H1 (cell line): ENCODE measurements at regions not wholly inside any gene's neighbourhood (a gene's known extent, or its start where the extent isn't known, plus 50 kb on each side); places are given as distances from the start of the nearest gene placed in this dataset.

ENCODE experiments used
- CTCF ChIA-PET: fragments of 300-600 bp; sonication (Branson Sonifier 250); formaldehyde crosslinking; loops from one replicate; lab custom pipeline; 2021; ENCODE audit not compliant: partially characterized antibody; lab: Charles Lee
- POLR2A ChIA-PET: fragments of 300-600 bp; sonication (Branson Sonifier 250); formaldehyde crosslinking; loops from one replicate; lab custom pipeline; 2021; ENCODE audit warnings: inconsistent platforms; ENCODE audit not compliant: partially characterized antibody; lab: Charles Lee
- DNase-seq, 2 experiments: peaks; one replicate each; pipeline versions ENCODE4 v3.0.0 to v3.0.0-alpha.2; 2010 to 2022; ENCODE audit warnings: low spot score in 2 of 2, low read depth in 1 of 2, mixed read lengths in 1 of 2
- FAIRE-seq: peaks from 2 replicates; lab custom pipeline; 2011; peaks lifted over from hg19 to GRCh38; lab: Jason Lieb, UNC
- H2AFZ ChIP-seq: 2 replicates; pipeline ENCODE4 v1.8.1; 2012; ENCODE audit warnings: low read length, inconsistent platforms
- H2AK5ac ChIP-seq: 2 replicates; pipeline ENCODE4 v1.6.1; 2013; ENCODE audit warnings: low read depth, low read length
- H2BK120ac ChIP-seq: replicated peaks from 2 replicates; pipeline ENCODE3; 2013; ENCODE audit warnings: low read depth, low read length, inconsistent platforms
- H2BK12ac ChIP-seq: 2 replicates; pipeline ENCODE4 v1.6.1; 2013; ENCODE audit warnings: low read depth, low read length
- H2BK15ac ChIP-seq: 2 replicates; pipeline ENCODE4 v1.6.1; 2013; ENCODE audit warnings: low read length
- H2BK20ac ChIP-seq: 2 replicates; pipeline ENCODE4 v1.6.1; 2013; ENCODE audit warnings: low read length
- H2BK5ac ChIP-seq: 2 replicates; pipeline ENCODE4 v1.6.1; 2013; ENCODE audit warnings: low read depth, low read length
- H3K14ac ChIP-seq: 2 replicates; pipeline ENCODE4 v1.6.1; 2013; ENCODE audit warnings: inconsistent platforms; ENCODE audit not compliant: insufficient read length
- H3K18ac ChIP-seq: 2 replicates; pipeline ENCODE4 v1.6.1; 2013; ENCODE audit warnings: low read length; ENCODE audit errors: extremely low read depth
- H3K23ac ChIP-seq: 2 replicates; pipeline ENCODE4 v1.6.1; 2013; ENCODE audit warnings: inconsistent platforms; ENCODE audit not compliant: insufficient read length
- H3K23me2 ChIP-seq: 2 replicates; pipeline ENCODE4 v1.6.1; 2013; ENCODE audit warnings: low read depth, low read length
- H3K27ac ChIP-seq: 2 replicates; pipeline ENCODE4 v1.6.1; 2011; ENCODE audit warnings: low read depth, low read length, inconsistent platforms
- H3K27me3 ChIP-seq, 4 experiments: replicated peaks in 1 of 4; 1 replicate in 1 of 4; 2 replicates in 3 of 4; pipeline versions ENCODE4 v1.6.1 to v1.8.1; 2011 to 2013; ENCODE audit warnings: low read length in 3 of 4, mild to moderate bottlenecking in 3 of 4, inconsistent platforms in 2 of 4, mixed read lengths in 2 of 4, moderate library complexity in 1 of 4; ENCODE audit not compliant: control insufficient read depth in 3 of 4, insufficient read depth in 3 of 4; ENCODE audit errors: extremely low read depth in 1 of 4
- H3K36me3 ChIP-seq, 4 experiments: 2 replicates each; pipeline versions ENCODE4 v1.6.1 to v1.8.1; 2011 to 2013; ENCODE audit warnings: mild to moderate bottlenecking in 4 of 4, low read length in 3 of 4, moderate library complexity in 2 of 4, control low read depth in 1 of 4, inconsistent platforms in 1 of 4; ENCODE audit not compliant: insufficient read depth in 4 of 4, control insufficient read depth in 2 of 4
- H3K4ac ChIP-seq: replicated peaks from 2 replicates; pipeline ENCODE3; 2013; ENCODE audit warnings: low read length, low read depth, mixed read lengths, inconsistent platforms; ENCODE audit not compliant: insufficient read length
- H3K4me1 ChIP-seq, 4 experiments: replicated peaks in 1 of 4; 1 replicate in 1 of 4; 2 replicates in 3 of 4; pipeline versions ENCODE4 v1.6.1 to v1.8.1; 2011 to 2013; ENCODE audit warnings: low read length in 3 of 4, inconsistent platforms in 2 of 4, mixed read lengths in 1 of 4; ENCODE audit not compliant: insufficient read depth in 4 of 4, control insufficient read depth in 3 of 4
- H3K4me2 ChIP-seq, 2 experiments: 2 replicates each; pipeline versions ENCODE4 v1.6.1 to v1.8.1; 2011 to 2013; ENCODE audit warnings: low read depth in 2 of 2, low read length in 2 of 2, control low read depth in 1 of 2, inconsistent platforms in 1 of 2, mild to moderate bottlenecking in 1 of 2; ENCODE audit not compliant: insufficient read depth in 1 of 2
- H3K4me3 ChIP-seq, 4 experiments: fragments of 200-600, 300-600 bp in 1 of 4; sonication (generic), shearing (Covaris generic), sonication (Bioruptor Twin) in 1 of 4; 2 replicates each; pipeline versions ENCODE4 v1.5.1 to v1.8.1; 2011 to 2016; ENCODE audit warnings: low read length in 4 of 4, low read depth in 3 of 4, control low read depth in 2 of 4, inconsistent platforms in 2 of 4, mild to moderate bottlenecking in 2 of 4, mixed read lengths in 1 of 4, moderate library complexity in 1 of 4; ENCODE audit not compliant: insufficient read depth in 2 of 4; ENCODE audit errors: extremely low read depth in 1 of 4
- H3K56ac ChIP-seq: replicated peaks from 2 replicates; pipeline ENCODE3; 2013; ENCODE audit warnings: low read depth, mild to moderate bottlenecking, mixed read lengths, low read length, inconsistent platforms; ENCODE audit not compliant: insufficient read length
- H3K79me1 ChIP-seq: 2 replicates; pipeline ENCODE4 v1.6.1; 2013; ENCODE audit warnings: low read depth, low read length, control low read depth
- H3K79me2 ChIP-seq, 2 experiments: 2 replicates each; pipeline versions ENCODE4 v1.6.1 to v1.8.1; 2012 to 2013; ENCODE audit warnings: low read length in 2 of 2, mild to moderate bottlenecking in 2 of 2, inconsistent platforms in 1 of 2; ENCODE audit not compliant: insufficient read depth in 2 of 2, control insufficient read depth in 1 of 2
- H3K9ac ChIP-seq, 4 experiments: replicated peaks in 1 of 4; 1 replicate in 1 of 4; 2 replicates in 3 of 4; pipeline versions ENCODE4 v1.6.1 to v1.8.1; 2011 to 2013; ENCODE audit warnings: low read depth in 3 of 4, low read length in 3 of 4, control low read depth in 2 of 4, mild to moderate bottlenecking in 2 of 4, moderate library complexity in 2 of 4, inconsistent platforms in 1 of 4; ENCODE audit errors: extremely low read depth in 1 of 4
- H3K9me3 ChIP-seq, 2 experiments: 2 replicates each; pipeline versions ENCODE4 v1.6.1 to v1.8.1; 2012 to 2013; ENCODE audit warnings: mild to moderate bottlenecking in 2 of 2, moderate library complexity in 2 of 2, control low read depth in 1 of 2, inconsistent platforms in 1 of 2, low read depth in 1 of 2, low read length in 1 of 2, mixed read lengths in 1 of 2; ENCODE audit not compliant: insufficient read depth in 2 of 2
- H4K20me1 ChIP-seq, 2 experiments: replicated peaks in 1 of 2; 2 replicates each; pipeline versions ENCODE3 to v1.8.1; 2011 to 2013; ENCODE audit warnings: inconsistent platforms in 2 of 2, low read length in 2 of 2, mild to moderate bottlenecking in 1 of 2; ENCODE audit not compliant: insufficient read depth in 2 of 2, control insufficient read depth in 1 of 2
- H4K5ac ChIP-seq: 2 replicates; pipeline ENCODE4 v1.6.1; 2013; ENCODE audit warnings: low read length, low read depth, mixed read lengths, inconsistent platforms; ENCODE audit not compliant: insufficient read length
- H4K8ac ChIP-seq: 2 replicates; pipeline ENCODE4 v1.8.0; 2013; ENCODE audit warnings: mild to moderate bottlenecking, moderate library complexity, low read length, inconsistent platforms; ENCODE audit not compliant: insufficient read depth; ENCODE audit errors: extremely low read depth
- H4K91ac ChIP-seq: replicated peaks from 2 replicates; pipeline ENCODE3; 2013; ENCODE audit warnings: low read length, mixed read lengths, inconsistent platforms; ENCODE audit not compliant: insufficient read length
- CTCF ChIP-seq, 3 experiments: IDR thresholded peaks; 1 replicate in 2 of 3; 2 replicates in 1 of 3; pipeline versions ENCODE4 v1.5.1 to v1.6.1; 2011; ENCODE audit warnings: low read length in 3 of 3, mild to moderate bottlenecking in 3 of 3, inconsistent platforms in 2 of 3, low read depth in 1 of 3, moderate library complexity in 1 of 3; ENCODE audit not compliant: insufficient read depth in 1 of 3; ENCODE audit errors: control extremely low read depth in 1 of 3
- KDM5A ChIP-seq: fragments of 200-600 bp; IDR thresholded peaks from 2 replicates; pipeline ENCODE4 v1.7.1; 2012; ENCODE audit warnings: mild to moderate bottlenecking, low read length, inconsistent platforms, mixed read lengths
- RAD21 ChIP-seq, 2 experiments: IDR thresholded peaks in 1 of 2; conservative IDR thresholded peaks in 1 of 2; 2 replicates each; pipeline ENCODE4 v1.6.1; 2011; ENCODE audit warnings: low read depth in 2 of 2, low read length in 2 of 2, improper control_type of control experiment in 1 of 2, inconsistent platforms in 1 of 2, mild to moderate bottlenecking in 1 of 2, moderate library complexity in 1 of 2
- WGBS, 2 experiments: shearing (Covaris generic) in 1 of 2; methylation state at CpG; one replicate each; pipeline versions ENCODE4 v1.1.6 to v1.1.7; 2013 to 2015; ENCODE audit warnings: low lambda C conversion rate in 2 of 2, mixed read lengths in 2 of 2, inconsistent platforms in 1 of 2, low coverage in 1 of 2, missing lambda C conversion rate in 1 of 2; ENCODE audit not compliant: insufficient replicate concordance in 2 of 2, insufficient coverage in 1 of 2, insufficient read length in 1 of 2; ENCODE audit errors: extremely low coverage in 1 of 2, missing lambda C conversion rate in 1 of 2; 5-methylcytosine and 5-hydroxymethylcytosine counted together

DNA sequence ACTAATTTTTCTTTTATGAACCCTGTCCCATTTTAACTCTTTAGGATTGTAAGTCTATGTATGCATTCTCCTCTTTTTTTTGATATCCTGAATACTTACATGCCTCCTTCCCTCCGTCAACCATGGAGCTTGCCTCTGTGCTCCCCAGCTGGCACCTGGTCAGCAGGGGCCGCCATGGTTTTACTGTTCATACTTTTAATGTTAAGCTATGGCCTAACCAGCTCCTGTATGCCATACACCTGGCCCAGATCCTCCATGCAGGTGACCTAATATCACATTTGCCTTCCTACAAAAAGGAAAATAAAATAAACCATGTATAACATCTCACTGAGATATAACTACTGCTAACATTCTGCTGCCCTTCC is 283.1 kb upstream of the TRIB2 start:
- no peak overlapping the region for H3K4ac ChIP-seq
- TF ChIP-seq RAD21 (IDR thresholded peaks at IDR 0.05 in 1 of 2, conservative IDR thresholded peaks at IDR 0.05 in 1 of 2; ENCODE audit: low read depth in 2 of 2, low read length in 2 of 2) (peak; percentile 37 to 56; a peak in 3 of 4 replicates), KDM5A (no peak), CTCF (IDR thresholded peaks at IDR 0.05; ENCODE audit: control extremely low read depth in 1 of 3, insufficient read depth in 1 of 3, low read depth in 1 of 3, low read length in 3 of 3) (peak; percentile 3 to 6 (median 3); a peak in 2 of 4 replicates)
- no peaks in the 10 kb centered on the region for H3K79me2 ChIP-seq
- no peaks in the 10 kb centered on the region for H3K9me3 ChIP-seq
- no peak overlapping the region for H3K23ac ChIP-seq
- no peaks in the 10 kb centered on the region for H3K23me2 ChIP-seq
- H2BK12ac ChIP-seq: no peak overlapping the region
- no peak overlapping the region for H3K9ac ChIP-seq
- FAIRE-seq (no peak), DNase-seq (no peak)
- ChIA-PET POLR2A (no interaction called here), CTCF (interaction anchor here (1.1 to 1.2 kb wide), 4 partner anchors 9 to 573 kb away, joined by 3 to 6 read pairs (median 4); no protein-coding TSS in a partner anchor)
- no peak overlapping the region for H3K14ac ChIP-seq
- H2BK5ac ChIP-seq: no peak overlapping the region
- no peak overlapping the region for H3K56ac ChIP-seq
- H2BK20ac ChIP-seq: no peak overlapping the region
- H4K8ac ChIP-seq: no peak overlapping the region
- H3K4me3 ChIP-seq: no peak overlapping the region
- peaks cover 0 to 2% (median under 1%) of the 10 kb centered on the region in 4 experiments; a peak in 2 of 7 replicates for H3K4me1 ChIP-seq
- H4K91ac ChIP-seq: no peak overlapping the region
- no peaks in the 10 kb centered on the region for H3K79me1 ChIP-seq
- H2BK120ac ChIP-seq: no peak overlapping the region
- WGBS, 2 experiments: 94% methylated on average over 2 of the region's 2 CpGs; no CpG with 5 or more reads in 1 of the 2 experiments
- H3K27ac ChIP-seq: no peak overlapping the region
- H3K4me2 ChIP-seq: no peak overlapping the region
- H3K18ac ChIP-seq: no peak overlapping the region
- no peaks in the 10 kb centered on the region for H3K27me3 ChIP-seq
- H2BK15ac ChIP-seq: no peak overlapping the region
- no peak overlapping the region for H2AK5ac ChIP-seq
- H3K36me3 ChIP-seq: no peaks in the 10 kb centered on the region
- no peak overlapping the region for H2AFZ ChIP-seq
- no peaks in the 10 kb centered on the region for H4K20me1 ChIP-seq
- H4K5ac ChIP-seq: no peak overlapping the region
